IMR-90 (cell line): ENCODE measurements at regions not wholly inside any gene's neighbourhood (a gene's known extent, or its start where the extent isn't known, plus 50 kb on each side); places are given as distances from the start of the nearest gene placed in this dataset.

ENCODE experiments used
- SMC3 ChIP-seq: fragments of 150-350 bp; IDR thresholded peaks from 2 replicates; pipeline ENCODE4 v1.6.1; 2016; ENCODE audit warnings: low read depth, mild to moderate bottlenecking, antibody characterized with exemption, low read length, moderate library complexity
- TF ChIP-seq, protein P1 (sequence below): conservative IDR thresholded peaks from 2 replicates; pipeline ENCODE4 v1.5.1; 2012; ENCODE audit warnings: mild to moderate bottlenecking, low read depth, low read length, improper control_type of control experiment
- TF ChIP-seq, protein P2 (sequence below): fragments of 150-350 bp; IDR thresholded peaks from 2 replicates; pipeline ENCODE4 v1.6.1; 2016; ENCODE audit warnings: low read depth, mild to moderate bottlenecking, low read length, moderate library complexity, borderline replicate concordance

DNA sequence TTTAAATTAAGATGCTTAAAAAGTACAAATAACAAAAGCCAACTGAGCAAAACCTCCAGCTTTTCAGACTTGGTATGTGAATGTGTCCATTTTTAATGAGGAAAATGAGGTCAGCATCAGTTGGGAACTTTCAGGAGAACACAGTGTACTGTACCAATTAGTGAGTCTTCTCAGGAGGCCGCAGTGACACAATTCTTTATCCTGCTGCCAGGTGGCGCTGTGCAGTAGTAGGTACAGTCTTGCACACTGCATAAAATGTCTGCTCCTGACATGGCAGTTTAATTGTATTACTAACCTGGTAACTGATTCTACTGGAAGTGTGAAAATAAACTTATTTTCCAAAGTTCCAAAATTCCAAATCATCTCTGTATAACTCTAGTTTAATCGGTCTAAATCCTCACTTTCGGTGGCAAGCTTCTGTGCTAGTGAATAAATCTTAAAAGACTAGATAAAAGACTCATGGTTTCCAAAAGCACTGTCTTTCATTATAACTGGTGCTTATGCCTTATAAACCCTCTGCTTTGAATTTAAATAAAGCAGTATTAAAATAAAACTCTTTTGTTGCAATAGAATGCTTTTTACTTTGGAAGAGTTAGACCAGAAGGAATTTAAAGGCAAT is 214.8 kb upstream of the MMS22L start:
- TF ChIP-seq, protein P1, sequence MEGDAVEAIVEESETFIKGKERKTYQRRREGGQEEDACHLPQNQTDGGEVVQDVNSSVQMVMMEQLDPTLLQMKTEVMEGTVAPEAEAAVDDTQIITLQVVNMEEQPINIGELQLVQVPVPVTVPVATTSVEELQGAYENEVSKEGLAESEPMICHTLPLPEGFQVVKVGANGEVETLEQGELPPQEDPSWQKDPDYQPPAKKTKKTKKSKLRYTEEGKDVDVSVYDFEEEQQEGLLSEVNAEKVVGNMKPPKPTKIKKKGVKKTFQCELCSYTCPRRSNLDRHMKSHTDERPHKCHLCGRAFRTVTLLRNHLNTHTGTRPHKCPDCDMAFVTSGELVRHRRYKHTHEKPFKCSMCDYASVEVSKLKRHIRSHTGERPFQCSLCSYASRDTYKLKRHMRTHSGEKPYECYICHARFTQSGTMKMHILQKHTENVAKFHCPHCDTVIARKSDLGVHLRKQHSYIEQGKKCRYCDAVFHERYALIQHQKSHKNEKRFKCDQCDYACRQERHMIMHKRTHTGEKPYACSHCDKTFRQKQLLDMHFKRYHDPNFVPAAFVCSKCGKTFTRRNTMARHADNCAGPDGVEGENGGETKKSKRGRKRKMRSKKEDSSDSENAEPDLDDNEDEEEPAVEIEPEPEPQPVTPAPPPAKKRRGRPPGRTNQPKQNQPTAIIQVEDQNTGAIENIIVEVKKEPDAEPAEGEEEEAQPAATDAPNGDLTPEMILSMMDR = peak; percentile 83
- peak; percentile 86 for TF ChIP-seq SMC3
- TF ChIP-seq, protein P2, sequence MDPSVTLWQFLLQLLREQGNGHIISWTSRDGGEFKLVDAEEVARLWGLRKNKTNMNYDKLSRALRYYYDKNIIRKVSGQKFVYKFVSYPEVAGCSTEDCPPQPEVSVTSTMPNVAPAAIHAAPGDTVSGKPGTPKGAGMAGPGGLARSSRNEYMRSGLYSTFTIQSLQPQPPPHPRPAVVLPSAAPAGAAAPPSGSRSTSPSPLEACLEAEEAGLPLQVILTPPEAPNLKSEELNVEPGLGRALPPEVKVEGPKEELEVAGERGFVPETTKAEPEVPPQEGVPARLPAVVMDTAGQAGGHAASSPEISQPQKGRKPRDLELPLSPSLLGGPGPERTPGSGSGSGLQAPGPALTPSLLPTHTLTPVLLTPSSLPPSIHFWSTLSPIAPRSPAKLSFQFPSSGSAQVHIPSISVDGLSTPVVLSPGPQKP = no peak
